ENCODE measurements at regions not wholly inside any gene's neighbourhood (a gene's known extent, or its start where the extent isn't known, plus 50 kb on each side); places are given as distances from the start of the nearest gene placed in this dataset.

DNA sequence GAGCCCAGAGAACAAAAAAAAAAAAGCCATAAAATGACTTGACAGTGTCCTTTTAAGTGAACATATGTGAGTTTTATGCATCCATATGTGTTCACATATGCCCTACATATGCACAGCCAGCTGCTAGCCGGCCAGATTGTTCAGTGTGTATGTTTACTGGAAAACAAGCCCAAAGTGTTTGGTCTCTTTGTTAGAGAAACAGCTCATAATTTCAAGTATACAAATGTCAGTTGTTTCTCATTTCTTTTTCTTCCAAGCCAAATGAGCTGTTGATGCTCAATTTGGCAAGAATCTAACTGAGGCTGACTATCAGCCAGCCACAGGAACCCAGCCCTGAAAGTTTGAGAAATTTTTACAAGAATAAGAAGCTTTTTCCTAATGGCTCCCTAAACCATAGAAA lies 60.8 kb upstream of the TSPAN8 start:
- H3K9ac ChIP-seq (ENCODE audit: insufficient read depth in 1 of 2, low read depth in 2 of 2, low read length in 2 of 2): no peak overlapping the region
- CTCF ChIA-PET (ENCODE audit: low intra/inter-chr PET ratio): no interaction called here
- no peaks in the 10 kb centered on the region for H3K27me3 ChIP-seq (ENCODE audit: control insufficient read depth in 2 of 2, insufficient read depth in 2 of 2, low read length in 2 of 2)
- H3K27ac ChIP-seq (ENCODE audit: extremely low read depth, low read depth, low read length): no peak overlapping the region
- H2AFZ ChIP-seq (ENCODE audit: low read depth, low read length): peak overlapping the region; percentile 70
- no peaks in the 10 kb centered on the region for H3K79me2 ChIP-seq (ENCODE audit: control insufficient read depth, insufficient read depth, low read length)
- WGBS (ENCODE audit: insufficient coverage, low coverage, missing lambda C conversion rate): 45% methylated on average over 1 of the region's 1 CpG
- H3K36me3 ChIP-seq (ENCODE audit: control insufficient read depth, insufficient read depth, low read length): no peaks in the 10 kb centered on the region
- intact Hi-C loops (cut with micrococcal nuclease): loop anchor here (5.0 to 10.0 kb wide), 3 partner anchors 349 to 529 kb away; no protein-coding TSS in a partner anchor
- H3K4me3 ChIP-seq: no peak overlapping the region
- no peak for ATAC-seq
- no peaks in the 10 kb centered on the region for H3K9me3 ChIP-seq (replicated peaks; ENCODE audit: control insufficient read depth, insufficient read depth, low read depth, low read length)
- no peak for DNase-seq (ENCODE audit: extremely low read depth in 1 of 4, low spot score in 3 of 4)
- POLR2A ChIA-PET: no interaction called here
- in situ Hi-C loops (cut with MboI): no loop called here
- H3K4me1 ChIP-seq (replicated peaks in 1 of 2; ENCODE audit: control insufficient read depth in 2 of 2, insufficient read depth in 2 of 2, low read length in 2 of 2): peaks cover 0 to 9% of the 10 kb centered on the region in 2 experiments; a peak in 2 of 5 replicates
- no peaks in the 10 kb centered on the region for H3K9me1 ChIP-seq (ENCODE audit: control insufficient read depth, insufficient read depth, low read length)
- BruUV-seq (replicated peaks): no TSS peak
- no peak overlapping the region for H3K4me2 ChIP-seq (ENCODE audit: insufficient read depth, low read length)
- no peak for FAIRE-seq
- no peaks in the 10 kb centered on the region for H4K20me1 ChIP-seq (replicated peaks; ENCODE audit: control insufficient read depth, insufficient read depth, low read length)
- TF ChIP-seq YBX1 (IDR thresholded peaks at IDR 0.05) (no peak), NFE2L1 (tag; IDR thresholded peaks at IDR 0.05; ENCODE audit: borderline replicate concordance, low read depth) (no peak), ZC3H4 (CRISPR knock-in tag; IDR thresholded peaks at IDR 0.05; ENCODE audit: borderline replicate concordance) (no peak), TEAD2 (tag; IDR thresholded peaks at IDR 0.05) (no peak), FUS (optimal IDR thresholded peaks at IDR 0.05; ENCODE audit: low read depth, low read length) (no peak), ZNF124 (CRISPR knock-in tag; IDR thresholded peaks at IDR 0.05) (no peak), SRF (CRISPR knock-in tag; IDR thresholded peaks at IDR 0.05) (no peak), MAFG (tag; conservative IDR thresholded peaks at IDR 0.05) (no peak), EP400 (IDR thresholded peaks at IDR 0.05) (no peak), ZNF134 (CRISPR knock-in tag; conservative IDR thresholded peaks at IDR 0.05) (no peak)
- TF ChIP-seq, protein P1, sequence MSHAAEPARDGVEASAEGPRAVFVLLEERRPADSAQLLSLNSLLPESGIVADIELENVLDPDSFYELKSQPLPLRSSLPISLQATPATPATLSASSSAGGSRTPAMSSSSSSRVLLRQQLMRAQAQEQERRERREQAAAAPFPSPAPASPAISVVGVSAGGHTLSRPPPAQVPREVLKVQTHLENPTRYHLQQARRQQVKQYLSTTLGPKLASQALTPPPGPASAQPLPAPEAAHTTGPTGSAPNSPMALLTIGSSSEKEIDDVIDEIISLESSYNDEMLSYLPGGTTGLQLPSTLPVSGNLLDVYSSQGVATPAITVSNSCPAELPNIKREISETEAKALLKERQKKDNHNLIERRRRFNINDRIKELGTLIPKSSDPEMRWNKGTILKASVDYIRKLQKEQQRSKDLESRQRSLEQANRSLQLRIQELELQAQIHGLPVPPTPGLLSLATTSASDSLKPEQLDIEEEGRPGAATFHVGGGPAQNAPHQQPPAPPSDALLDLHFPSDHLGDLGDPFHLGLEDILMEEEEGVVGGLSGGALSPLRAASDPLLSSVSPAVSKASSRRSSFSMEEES (CRISPR knock-in tag; IDR thresholded peaks at IDR 0.05): no peak
- TF ChIP-seq, protein P2, sequence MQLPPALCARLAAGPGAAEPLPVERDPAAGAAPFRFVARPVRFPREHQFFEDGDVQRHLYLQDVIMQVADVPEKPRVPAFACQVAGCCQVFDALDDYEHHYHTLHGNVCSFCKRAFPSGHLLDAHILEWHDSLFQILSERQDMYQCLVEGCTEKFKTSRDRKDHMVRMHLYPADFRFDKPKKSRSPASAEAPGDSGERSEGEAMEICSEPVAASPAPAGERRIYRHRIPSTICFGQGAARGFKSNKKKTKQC (CRISPR knock-in tag; IDR thresholded peaks at IDR 0.05): no peak
- TF ChIP-seq, protein P3, sequence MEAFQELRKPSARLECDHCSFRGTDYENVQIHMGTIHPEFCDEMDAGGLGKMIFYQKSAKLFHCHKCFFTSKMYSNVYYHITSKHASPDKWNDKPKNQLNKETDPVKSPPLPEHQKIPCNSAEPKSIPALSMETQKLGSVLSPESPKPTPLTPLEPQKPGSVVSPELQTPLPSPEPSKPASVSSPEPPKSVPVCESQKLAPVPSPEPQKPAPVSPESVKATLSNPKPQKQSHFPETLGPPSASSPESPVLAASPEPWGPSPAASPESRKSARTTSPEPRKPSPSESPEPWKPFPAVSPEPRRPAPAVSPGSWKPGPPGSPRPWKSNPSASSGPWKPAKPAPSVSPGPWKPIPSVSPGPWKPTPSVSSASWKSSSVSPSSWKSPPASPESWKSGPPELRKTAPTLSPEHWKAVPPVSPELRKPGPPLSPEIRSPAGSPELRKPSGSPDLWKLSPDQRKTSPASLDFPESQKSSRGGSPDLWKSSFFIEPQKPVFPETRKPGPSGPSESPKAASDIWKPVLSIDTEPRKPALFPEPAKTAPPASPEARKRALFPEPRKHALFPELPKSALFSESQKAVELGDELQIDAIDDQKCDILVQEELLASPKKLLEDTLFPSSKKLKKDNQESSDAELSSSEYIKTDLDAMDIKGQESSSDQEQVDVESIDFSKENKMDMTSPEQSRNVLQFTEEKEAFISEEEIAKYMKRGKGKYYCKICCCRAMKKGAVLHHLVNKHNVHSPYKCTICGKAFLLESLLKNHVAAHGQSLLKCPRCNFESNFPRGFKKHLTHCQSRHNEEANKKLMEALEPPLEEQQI (IDR thresholded peaks at IDR 0.05): no peak
- TF ChIP-seq, protein P4, sequence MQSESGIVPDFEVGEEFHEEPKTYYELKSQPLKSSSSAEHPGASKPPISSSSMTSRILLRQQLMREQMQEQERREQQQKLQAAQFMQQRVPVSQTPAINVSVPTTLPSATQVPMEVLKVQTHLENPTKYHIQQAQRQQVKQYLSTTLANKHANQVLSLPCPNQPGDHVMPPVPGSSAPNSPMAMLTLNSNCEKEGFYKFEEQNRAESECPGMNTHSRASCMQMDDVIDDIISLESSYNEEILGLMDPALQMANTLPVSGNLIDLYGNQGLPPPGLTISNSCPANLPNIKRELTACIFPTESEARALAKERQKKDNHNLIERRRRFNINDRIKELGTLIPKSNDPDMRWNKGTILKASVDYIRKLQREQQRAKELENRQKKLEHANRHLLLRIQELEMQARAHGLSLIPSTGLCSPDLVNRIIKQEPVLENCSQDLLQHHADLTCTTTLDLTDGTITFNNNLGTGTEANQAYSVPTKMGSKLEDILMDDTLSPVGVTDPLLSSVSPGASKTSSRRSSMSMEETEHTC (IDR thresholded peaks at IDR 0.05): no peak
- TF ChIP-seq, protein P5, sequence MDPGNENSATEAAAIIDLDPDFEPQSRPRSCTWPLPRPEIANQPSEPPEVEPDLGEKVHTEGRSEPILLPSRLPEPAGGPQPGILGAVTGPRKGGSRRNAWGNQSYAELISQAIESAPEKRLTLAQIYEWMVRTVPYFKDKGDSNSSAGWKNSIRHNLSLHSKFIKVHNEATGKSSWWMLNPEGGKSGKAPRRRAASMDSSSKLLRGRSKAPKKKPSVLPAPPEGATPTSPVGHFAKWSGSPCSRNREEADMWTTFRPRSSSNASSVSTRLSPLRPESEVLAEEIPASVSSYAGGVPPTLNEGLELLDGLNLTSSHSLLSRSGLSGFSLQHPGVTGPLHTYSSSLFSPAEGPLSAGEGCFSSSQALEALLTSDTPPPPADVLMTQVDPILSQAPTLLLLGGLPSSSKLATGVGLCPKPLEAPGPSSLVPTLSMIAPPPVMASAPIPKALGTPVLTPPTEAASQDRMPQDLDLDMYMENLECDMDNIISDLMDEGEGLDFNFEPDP (CRISPR knock-in tag; IDR thresholded peaks at IDR 0.05): no peak
